AG10803 (cell line): ENCODE measurements at regions not wholly inside any gene's neighbourhood (a gene's known extent, or its start where the extent isn't known, plus 50 kb on each side); places are given as distances from the start of the nearest gene placed in this dataset.

Source experiments
- DNase-seq: peaks from one replicate; pipeline ENCODE4 v3.0.0; 2010; ENCODE audit warnings: low read depth
- H3K4me3 ChIP-seq: 2 replicates; pipeline ENCODE4 v1.5.1; 2011; ENCODE audit warnings: mild to moderate bottlenecking, low read length, control low read depth
- TF ChIP-seq, protein P1 (sequence below): conservative IDR thresholded peaks from 2 replicates; pipeline ENCODE4 v1.5.1; 2011; ENCODE audit warnings: mild to moderate bottlenecking, low read length, control low read depth, inconsistent platforms

DNA sequence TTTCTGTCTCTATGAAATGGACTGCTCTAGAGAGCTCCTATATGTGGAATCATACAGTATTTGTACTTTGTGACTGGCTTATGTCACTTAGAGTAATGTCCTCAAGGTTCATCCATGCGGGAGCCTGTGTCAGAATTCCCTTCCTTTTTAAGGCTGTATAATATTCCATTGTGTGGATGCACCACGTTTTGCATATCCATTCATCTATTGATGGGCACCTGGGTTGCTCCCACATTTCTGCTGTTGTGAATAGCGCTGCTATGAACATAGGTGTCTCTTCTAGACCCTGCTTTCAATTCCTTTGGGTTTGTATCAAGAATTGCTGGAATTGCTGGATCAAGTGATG is 155.4 kb downstream of the BMP7 start:
- no peak for DNase-seq

DNA sequence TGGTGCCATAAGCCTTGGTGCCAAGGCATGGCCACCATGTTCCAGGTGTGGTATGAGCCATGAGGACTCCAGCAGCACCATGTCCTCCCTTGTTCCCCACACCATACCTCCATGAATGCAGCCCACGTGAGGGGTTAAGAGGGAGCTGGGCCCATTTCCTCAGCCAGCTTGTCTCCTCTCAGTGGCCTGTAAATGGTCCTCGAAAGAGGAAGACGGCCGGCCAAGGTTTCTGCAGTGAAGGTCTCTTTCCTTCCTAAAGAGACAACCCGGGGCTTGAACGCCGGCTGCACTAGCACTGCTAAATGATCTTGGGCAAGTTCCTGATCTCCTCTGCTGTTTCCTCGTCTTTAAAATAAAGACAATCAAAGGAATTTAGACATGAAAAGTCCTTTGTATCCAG is 154.0 kb downstream of the BMP7 start:
- TF ChIP-seq, protein P1, sequence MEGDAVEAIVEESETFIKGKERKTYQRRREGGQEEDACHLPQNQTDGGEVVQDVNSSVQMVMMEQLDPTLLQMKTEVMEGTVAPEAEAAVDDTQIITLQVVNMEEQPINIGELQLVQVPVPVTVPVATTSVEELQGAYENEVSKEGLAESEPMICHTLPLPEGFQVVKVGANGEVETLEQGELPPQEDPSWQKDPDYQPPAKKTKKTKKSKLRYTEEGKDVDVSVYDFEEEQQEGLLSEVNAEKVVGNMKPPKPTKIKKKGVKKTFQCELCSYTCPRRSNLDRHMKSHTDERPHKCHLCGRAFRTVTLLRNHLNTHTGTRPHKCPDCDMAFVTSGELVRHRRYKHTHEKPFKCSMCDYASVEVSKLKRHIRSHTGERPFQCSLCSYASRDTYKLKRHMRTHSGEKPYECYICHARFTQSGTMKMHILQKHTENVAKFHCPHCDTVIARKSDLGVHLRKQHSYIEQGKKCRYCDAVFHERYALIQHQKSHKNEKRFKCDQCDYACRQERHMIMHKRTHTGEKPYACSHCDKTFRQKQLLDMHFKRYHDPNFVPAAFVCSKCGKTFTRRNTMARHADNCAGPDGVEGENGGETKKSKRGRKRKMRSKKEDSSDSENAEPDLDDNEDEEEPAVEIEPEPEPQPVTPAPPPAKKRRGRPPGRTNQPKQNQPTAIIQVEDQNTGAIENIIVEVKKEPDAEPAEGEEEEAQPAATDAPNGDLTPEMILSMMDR: no peak
- DNase-seq: no peak

More for the DNA sequence above, 155.4 kb downstream of the BMP7 start:
- TF ChIP-seq, protein P1: no peak
- H3K4me3 ChIP-seq: no peak overlapping the region

DNA sequence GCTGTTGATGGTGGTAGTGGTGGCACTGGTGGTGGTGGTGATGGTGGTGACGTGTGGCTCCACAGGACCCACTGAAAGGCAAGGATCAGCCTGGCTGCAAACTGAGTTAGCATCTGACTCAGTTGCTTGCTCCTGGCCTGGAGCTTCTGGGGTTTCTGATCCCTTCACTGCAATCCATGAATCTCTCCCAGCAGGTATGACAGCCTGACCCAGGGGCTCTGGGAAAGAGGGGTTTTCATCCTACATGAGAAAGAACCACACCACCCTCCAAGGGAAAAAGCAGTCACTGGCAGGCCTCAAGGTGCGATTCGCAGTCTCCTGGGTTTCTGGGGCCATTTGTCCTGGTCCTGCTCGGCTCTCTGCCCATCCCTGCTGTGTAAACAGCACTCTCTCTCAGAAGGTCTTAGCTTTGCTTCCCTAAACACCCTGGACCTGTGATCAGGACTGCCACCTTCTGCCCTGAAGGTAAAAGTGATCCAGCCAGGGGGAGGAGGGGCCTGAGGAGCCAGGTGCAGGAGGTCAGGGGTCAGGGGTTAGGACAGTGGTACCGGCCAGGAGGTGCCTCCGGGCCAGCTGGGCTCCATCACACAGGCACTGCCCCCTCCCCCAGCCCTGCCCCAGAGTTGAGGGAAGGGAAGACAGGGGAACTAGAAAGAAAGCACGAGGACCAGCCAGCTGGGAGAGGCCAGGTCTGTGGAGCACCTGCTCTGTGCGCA is 152.0 kb downstream of the BMP7 start:
- TF ChIP-seq, protein P1: no peak
- DNase-seq: no peak
- no peak overlapping the region for H3K4me3 ChIP-seq

More for the DNA sequence above, 154.0 kb downstream of the BMP7 start:
- no peak overlapping the region for H3K4me3 ChIP-seq

DNA sequence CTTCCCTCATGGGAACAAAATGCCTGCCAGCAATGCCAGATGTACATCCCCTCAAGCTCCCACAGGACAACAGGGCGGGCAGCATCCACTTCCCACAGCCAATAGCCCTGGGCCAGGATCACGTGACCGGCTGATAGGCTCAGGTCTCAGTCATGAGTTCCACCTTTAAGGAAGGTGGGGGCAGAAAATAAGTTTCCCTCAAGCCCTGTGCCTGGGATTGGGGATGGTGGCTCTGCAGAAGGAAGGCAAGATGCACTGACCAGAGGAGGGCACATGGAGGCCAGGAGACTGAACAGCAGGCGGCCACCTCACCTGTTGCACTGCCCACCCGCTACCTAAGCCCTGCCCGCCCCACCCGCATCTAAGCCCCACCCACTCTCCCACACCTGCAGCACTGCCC is 149.1 kb downstream of the BMP7 start:
- no peak for DNase-seq
- H3K4me3 ChIP-seq: no peak overlapping the region
- TF ChIP-seq, protein P1: no peak

DNA sequence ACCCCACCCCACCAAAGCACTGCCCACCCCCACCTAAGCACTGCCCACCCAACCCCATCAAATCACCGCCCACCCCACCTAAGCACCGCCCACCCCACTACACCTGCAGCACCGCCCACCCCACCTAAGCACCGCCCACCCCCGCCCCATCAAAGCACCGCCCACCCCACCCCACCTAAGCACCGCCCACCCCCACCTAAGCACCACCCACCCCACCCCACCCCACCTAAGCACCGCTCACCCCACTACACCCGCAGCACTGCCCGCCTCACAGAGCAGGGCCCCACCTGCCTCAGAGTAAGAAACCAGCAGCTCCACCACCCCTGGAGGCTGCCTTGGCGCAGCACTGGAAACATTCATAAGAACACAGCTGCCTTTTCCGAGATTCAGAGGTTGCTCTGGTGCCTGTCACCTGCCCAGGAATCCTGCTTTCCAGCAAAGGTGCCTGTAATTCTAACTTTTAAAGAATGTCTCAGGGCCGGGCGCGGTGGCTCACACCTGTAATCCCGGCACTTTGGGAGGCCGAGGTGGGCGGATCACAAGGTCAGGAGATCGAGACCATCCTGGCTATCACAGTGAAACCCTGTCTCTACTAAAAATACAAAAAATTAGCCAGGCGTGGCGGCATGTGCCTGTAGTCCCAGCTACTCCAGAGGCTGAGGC is 148.2 kb downstream of the BMP7 start:
- no peak for DNase-seq
- TF ChIP-seq, protein P1: no peak

More for the DNA sequence above, 148.2 kb downstream of the BMP7 start:
- no peak overlapping the region for H3K4me3 ChIP-seq
